ENCODE measurements at regions not wholly inside any gene's neighbourhood (a gene's known extent, or its start where the extent isn't known, plus 50 kb on each side); places are given as distances from the start of the nearest gene placed in this dataset.

DNA sequence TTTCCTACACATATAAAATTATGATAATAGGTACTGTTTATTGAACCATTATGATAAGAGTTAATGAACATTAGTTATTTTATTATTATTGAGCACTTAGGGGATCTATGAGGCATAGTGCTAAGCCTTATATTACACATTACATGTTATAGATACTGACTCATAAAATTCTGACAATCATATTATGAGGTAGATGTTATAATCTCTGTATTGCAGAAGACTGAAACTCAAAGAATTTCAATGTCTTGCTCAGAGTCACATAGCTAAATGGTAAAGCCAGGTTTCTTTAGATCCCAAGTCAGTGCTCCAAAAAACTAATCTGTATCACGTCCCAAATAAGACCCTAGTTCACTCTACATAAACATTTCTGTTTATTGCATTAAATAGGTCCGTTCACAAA, 207.2 kb upstream of the CNKSR2 start:
- DNase-seq (ENCODE audit: low read depth in 2 of 2), result no peak
- no peak overlapping the region for H3K27ac ChIP-seq (ENCODE audit: insufficient read depth, low read length)
- TF ChIP-seq EZH2 (IDR thresholded peaks at IDR 0.05; ENCODE audit: low read length, missing control alignments) (no peak), CTCF (conservative IDR thresholded peaks at IDR 0.05 in 1 of 2, IDR thresholded peaks at IDR 0.05 in 1 of 2; ENCODE audit: low read depth in 1 of 2, low read length in 2 of 2) (no peak)

DNA sequence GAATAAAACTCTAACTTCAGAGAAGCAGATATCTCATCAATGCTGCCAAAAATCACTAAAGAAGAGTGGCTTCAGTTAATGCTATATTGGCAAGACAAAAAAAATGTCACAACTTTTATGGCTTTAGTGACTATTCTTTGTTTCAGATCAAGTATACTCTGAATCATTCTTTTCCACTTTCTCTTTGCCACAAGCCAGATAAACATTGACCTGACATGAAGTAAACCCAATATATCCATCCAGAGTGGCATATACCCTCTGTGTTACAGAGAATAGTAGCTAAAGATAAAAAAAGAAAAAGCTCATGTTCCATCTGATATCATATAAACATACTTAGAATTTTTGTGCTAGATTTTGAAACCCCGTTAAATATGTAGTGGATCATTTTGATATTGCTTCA, 206.7 kb upstream of the CNKSR2 start:
- H4K20me1 ChIP-seq (ENCODE audit: control insufficient read depth, extremely low read depth, insufficient read depth, low read length), result no peaks in the 10 kb centered on the region
- no peak overlapping the region for H2AFZ ChIP-seq (ENCODE audit: low read length)
- no peak for DNase-seq (ENCODE audit: low read depth in 2 of 2)
- TF ChIP-seq EZH2 (IDR thresholded peaks at IDR 0.05; ENCODE audit: low read length, missing control alignments) (no peak), CTCF (conservative IDR thresholded peaks at IDR 0.05 in 1 of 2, IDR thresholded peaks at IDR 0.05 in 1 of 2; ENCODE audit: low read depth in 1 of 2, low read length in 2 of 2) (no peak)
- H3K9me3 ChIP-seq (ENCODE audit: control insufficient read depth, insufficient read depth, low read depth, low read length), result no peaks in the 10 kb centered on the region
- no peaks in the 10 kb centered on the region for H3K27me3 ChIP-seq (ENCODE audit: control insufficient read depth, insufficient read depth, low read length)
- no peak overlapping the region for H3K27ac ChIP-seq (ENCODE audit: insufficient read depth, low read length)
- no peaks in the 10 kb centered on the region for H3K4me1 ChIP-seq (ENCODE audit: control insufficient read depth, extremely low read depth, insufficient read depth, low read length)
- no peak overlapping the region for H3K4me2 ChIP-seq (ENCODE audit: extremely low read depth, insufficient read depth, low read length)
- H3K79me2 ChIP-seq (ENCODE audit: control insufficient read depth, insufficient read depth, low read length), result no peaks in the 10 kb centered on the region
- no peak overlapping the region for H3K4me3 ChIP-seq (replicated peaks in 1 of 4; ENCODE audit: control extremely low read depth in 1 of 4, insufficient read depth in 1 of 4, low read depth in 3 of 4, low read length in 4 of 4)
- no peaks in the 10 kb centered on the region for H3K36me3 ChIP-seq (ENCODE audit: control insufficient read depth, insufficient read depth, low read length)
- no peak overlapping the region for H3K9ac ChIP-seq (ENCODE audit: insufficient read depth, low read length)

More for the DNA sequence above, 207.2 kb upstream of the CNKSR2 start:
- Histone ChIP-seq H3K4me3 (replicated peaks in 1 of 4; ENCODE audit: control extremely low read depth in 1 of 4, insufficient read depth in 1 of 4, low read depth in 3 of 4, low read length in 4 of 4) (no peak overlapping the region), H3K4me1 (ENCODE audit: control insufficient read depth, extremely low read depth, insufficient read depth, low read length) (no peaks in the 10 kb centered on the region), H3K9me3 (ENCODE audit: control insufficient read depth, insufficient read depth, low read depth, low read length) (no peaks in the 10 kb centered on the region), H3K79me2 (ENCODE audit: control insufficient read depth, insufficient read depth, low read length) (no peaks in the 10 kb centered on the region), H3K27me3 (ENCODE audit: control insufficient read depth, insufficient read depth, low read length) (no peaks in the 10 kb centered on the region), H4K20me1 (ENCODE audit: control insufficient read depth, extremely low read depth, insufficient read depth, low read length) (no peaks in the 10 kb centered on the region), H3K36me3 (ENCODE audit: control insufficient read depth, insufficient read depth, low read length) (no peaks in the 10 kb centered on the region), H3K4me2 (ENCODE audit: extremely low read depth, insufficient read depth, low read length) (peak overlapping the region; percentile 25), H3K9ac (ENCODE audit: insufficient read depth, low read length) (no peak overlapping the region), H2AFZ (ENCODE audit: low read length) (no peak overlapping the region)

DNA sequence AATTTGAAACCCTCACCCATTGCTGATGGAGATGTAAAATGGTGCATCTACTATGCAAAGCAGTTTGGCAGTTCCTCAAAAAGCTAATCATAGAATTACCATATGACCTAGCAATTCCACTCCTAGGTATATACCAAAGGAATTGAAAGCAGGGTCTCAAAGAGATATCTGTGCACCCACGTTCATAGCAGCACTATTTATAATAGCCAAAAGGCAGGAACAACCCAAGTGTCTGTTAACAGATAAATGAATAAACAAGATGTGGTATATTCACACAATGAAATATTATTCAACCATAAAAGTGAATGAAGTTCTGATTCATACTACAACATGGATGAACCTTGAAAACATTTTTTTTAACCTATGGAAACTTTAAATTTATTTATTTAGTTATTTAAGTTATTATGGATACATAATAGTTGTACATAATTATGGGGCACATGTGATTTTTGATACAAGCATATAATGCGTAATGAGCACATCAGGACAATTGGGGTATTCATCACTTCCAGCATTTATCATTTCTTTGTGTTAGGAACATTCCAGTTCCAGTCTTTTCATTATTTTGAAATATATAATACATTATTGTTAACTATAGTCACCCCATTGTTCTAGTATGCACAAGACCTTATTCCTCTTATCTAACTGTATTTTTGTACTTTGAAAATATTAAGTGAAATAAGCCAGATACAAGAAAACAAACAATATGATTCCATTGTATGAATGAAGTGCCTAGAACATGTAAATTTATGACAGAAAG, 205.6 kb upstream of the CNKSR2 start:
- H3K4me3 ChIP-seq (replicated peaks in 1 of 4; ENCODE audit: control extremely low read depth in 1 of 4, insufficient read depth in 1 of 4, low read depth in 3 of 4, low read length in 4 of 4), result no peak overlapping the region
- H3K79me2 ChIP-seq (ENCODE audit: control insufficient read depth, insufficient read depth, low read length), result no peaks in the 10 kb centered on the region
- no peak overlapping the region for H2AFZ ChIP-seq (ENCODE audit: low read length)
- H3K27ac ChIP-seq (ENCODE audit: insufficient read depth, low read length), result no peak overlapping the region
- H3K27me3 ChIP-seq (ENCODE audit: control insufficient read depth, insufficient read depth, low read length), result no peaks in the 10 kb centered on the region
- H3K4me2 ChIP-seq (ENCODE audit: extremely low read depth, insufficient read depth, low read length), result no peak overlapping the region
- no peaks in the 10 kb centered on the region for H4K20me1 ChIP-seq (ENCODE audit: control insufficient read depth, extremely low read depth, insufficient read depth, low read length)
- TF ChIP-seq EZH2 (IDR thresholded peaks at IDR 0.05; ENCODE audit: low read length, missing control alignments) (no peak), CTCF (conservative IDR thresholded peaks at IDR 0.05 in 1 of 2, IDR thresholded peaks at IDR 0.05 in 1 of 2; ENCODE audit: low read depth in 1 of 2, low read length in 2 of 2) (no peak)
- DNase-seq (ENCODE audit: low read depth in 2 of 2), result no peak
- no peak overlapping the region for H3K9ac ChIP-seq (ENCODE audit: insufficient read depth, low read length)
- H3K4me1 ChIP-seq (ENCODE audit: control insufficient read depth, extremely low read depth, insufficient read depth, low read length), result no peaks in the 10 kb centered on the region
- no peaks in the 10 kb centered on the region for H3K9me3 ChIP-seq (ENCODE audit: control insufficient read depth, insufficient read depth, low read depth, low read length)
- H3K36me3 ChIP-seq (ENCODE audit: control insufficient read depth, insufficient read depth, low read length), result no peaks in the 10 kb centered on the region

All from fibroblast of lung (primary cell).